Endothelial cell of umbilical vein (primary cell): ENCODE measurements at regions not wholly inside any gene's neighbourhood (a gene's known extent, or its start where the extent isn't known, plus 50 kb on each side); places are given as distances from the start of the nearest gene placed in this dataset.

Experiments
- CTCF ChIP-seq, 2 donors: IDR thresholded peaks; 1 replicate in 1 of 2; 2 replicates in 1 of 2; pipeline ENCODE4 v1.5.1; 2011; ENCODE audit warnings: low read length in 2 of 2, mild to moderate bottlenecking in 2 of 2, moderate library complexity in 2 of 2, control low read depth in 1 of 2, inconsistent platforms in 1 of 2, low read depth in 1 of 2; ENCODE audit not compliant: insufficient read depth in 1 of 2; ENCODE audit errors: extremely low read depth in 1 of 2
- EZH2 ChIP-seq: IDR thresholded peaks from 2 replicates; pipeline ENCODE4 v1.6.1; 2012; ENCODE audit warnings: borderline replicate concordance, low read depth, mild to moderate bottlenecking, moderate library complexity, low read length, inconsistent platforms; ENCODE audit not compliant: severe bottlenecking
- FOS ChIP-seq: IDR thresholded peaks from 2 replicates; pipeline ENCODE4 v1.6.1; 2011; ENCODE audit warnings: mild to moderate bottlenecking, low read length, moderate library complexity, borderline replicate concordance; ENCODE audit not compliant: insufficient read depth
- JUN ChIP-seq: IDR thresholded peaks from 2 replicates; pipeline ENCODE4 v1.6.1; 2011; ENCODE audit warnings: borderline replicate concordance, low read depth; ENCODE audit not compliant: insufficient read length, insufficient read depth
- MAX ChIP-seq: IDR thresholded peaks from 2 replicates; pipeline ENCODE4 v1.6.1; 2011; ENCODE audit not compliant: insufficient read depth, insufficient read length
- MYC ChIP-seq: IDR thresholded peaks from one replicate; pipeline ENCODE4 v1.6.1; 2011; ENCODE audit warnings: mild to moderate bottlenecking, low read depth, low read length
- POLR2A ChIP-seq: IDR thresholded peaks from 2 replicates; pipeline ENCODE4 v1.6.1; 2012; ENCODE audit warnings: low read depth, mild to moderate bottlenecking, control low read depth, low read length
- POLR2AphosphoS5 ChIP-seq: IDR thresholded peaks from 2 replicates; pipeline ENCODE4 v1.6.1; 2012; ENCODE audit warnings: low read depth, mild to moderate bottlenecking, control low read depth, low read length, moderate library complexity; ENCODE audit not compliant: insufficient read depth

DNA sequence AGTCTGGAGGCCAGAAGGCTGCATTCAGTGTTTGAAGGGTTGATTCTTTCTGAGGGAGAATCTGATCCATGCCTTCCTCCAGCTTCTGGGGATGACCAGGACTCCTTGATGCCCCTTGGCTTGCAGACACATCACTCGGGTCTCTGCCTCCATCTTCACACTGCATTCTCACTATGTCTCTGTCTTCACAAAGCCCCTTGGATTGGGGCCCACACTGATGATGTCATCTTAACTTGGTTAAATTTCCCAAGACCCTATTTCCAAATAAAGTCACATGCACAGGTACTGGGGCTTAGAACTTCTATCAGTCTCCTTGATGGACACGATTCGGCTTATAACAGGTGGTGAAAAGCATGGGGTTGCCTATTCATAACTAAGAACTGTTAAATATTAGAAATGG lies 112.1 kb upstream of the MYOCD start:
- TF ChIP-seq EZH2: no peak
- TF ChIP-seq MAX: no peak
- TF ChIP-seq CTCF (IDR thresholded peaks at IDR 0.05; ENCODE audit: extremely low read depth in 1 of 2, insufficient read depth in 1 of 2, low read depth in 1 of 2, low read length in 2 of 2): no peak
- no peak for TF ChIP-seq POLR2A
- TF ChIP-seq JUN: no peak
- no peak for TF ChIP-seq POLR2AphosphoS5
- TF ChIP-seq MYC: no peak
- no peak for TF ChIP-seq FOS
